ENCODE measurements at regions not wholly inside any gene's neighbourhood (a gene's known extent, or its start where the extent isn't known, plus 50 kb on each side); places are given as distances from the start of the nearest gene placed in this dataset.

DNA sequence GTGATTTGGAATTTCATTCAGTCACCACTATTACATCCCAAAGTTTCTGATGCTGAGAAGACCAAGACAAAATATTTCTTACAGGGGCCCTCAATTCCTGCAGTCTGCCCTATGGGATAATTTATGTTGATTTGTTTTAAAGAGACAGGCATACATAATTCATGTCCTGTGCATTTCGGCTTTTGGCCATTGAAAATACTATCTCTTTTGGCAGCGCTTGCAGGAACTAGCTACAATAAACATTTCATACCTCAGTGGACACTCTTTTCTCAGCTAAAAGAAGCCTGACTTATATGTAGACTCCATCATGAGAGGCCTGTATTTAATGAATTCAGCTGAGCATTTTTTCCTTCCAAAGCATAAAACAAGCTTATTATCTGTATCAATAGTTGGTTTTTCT lies 451.9 kb upstream of the C9orf72 start:
- no peak for TF ChIP-seq EZH2 (optimal IDR thresholded peaks at IDR 0.05; ENCODE audit: low read depth, low read length)
- TF ChIP-seq, protein P1, sequence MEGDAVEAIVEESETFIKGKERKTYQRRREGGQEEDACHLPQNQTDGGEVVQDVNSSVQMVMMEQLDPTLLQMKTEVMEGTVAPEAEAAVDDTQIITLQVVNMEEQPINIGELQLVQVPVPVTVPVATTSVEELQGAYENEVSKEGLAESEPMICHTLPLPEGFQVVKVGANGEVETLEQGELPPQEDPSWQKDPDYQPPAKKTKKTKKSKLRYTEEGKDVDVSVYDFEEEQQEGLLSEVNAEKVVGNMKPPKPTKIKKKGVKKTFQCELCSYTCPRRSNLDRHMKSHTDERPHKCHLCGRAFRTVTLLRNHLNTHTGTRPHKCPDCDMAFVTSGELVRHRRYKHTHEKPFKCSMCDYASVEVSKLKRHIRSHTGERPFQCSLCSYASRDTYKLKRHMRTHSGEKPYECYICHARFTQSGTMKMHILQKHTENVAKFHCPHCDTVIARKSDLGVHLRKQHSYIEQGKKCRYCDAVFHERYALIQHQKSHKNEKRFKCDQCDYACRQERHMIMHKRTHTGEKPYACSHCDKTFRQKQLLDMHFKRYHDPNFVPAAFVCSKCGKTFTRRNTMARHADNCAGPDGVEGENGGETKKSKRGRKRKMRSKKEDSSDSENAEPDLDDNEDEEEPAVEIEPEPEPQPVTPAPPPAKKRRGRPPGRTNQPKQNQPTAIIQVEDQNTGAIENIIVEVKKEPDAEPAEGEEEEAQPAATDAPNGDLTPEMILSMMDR (IDR thresholded peaks at IDR 0.05; ENCODE audit: low read length): no peak
- TF ChIP-seq EZH2phosphoT487 (IDR thresholded peaks at IDR 0.05; ENCODE audit: low read length): no peak
